GM18502 (cell line): ENCODE measurements at regions not wholly inside any gene's neighbourhood (a gene's known extent, or its start where the extent isn't known, plus 50 kb on each side); places are given as distances from the start of the nearest gene placed in this dataset.

Experiments
- ATAC-seq: cut with Tn5 transposase; IDR thresholded peaks from one replicate; pipeline ENCODE4 v1.9.1; 2021; ENCODE audit warnings: mild to moderate bottlenecking; ENCODE audit not compliant: unreplicated experiment, poor library complexity

DNA sequence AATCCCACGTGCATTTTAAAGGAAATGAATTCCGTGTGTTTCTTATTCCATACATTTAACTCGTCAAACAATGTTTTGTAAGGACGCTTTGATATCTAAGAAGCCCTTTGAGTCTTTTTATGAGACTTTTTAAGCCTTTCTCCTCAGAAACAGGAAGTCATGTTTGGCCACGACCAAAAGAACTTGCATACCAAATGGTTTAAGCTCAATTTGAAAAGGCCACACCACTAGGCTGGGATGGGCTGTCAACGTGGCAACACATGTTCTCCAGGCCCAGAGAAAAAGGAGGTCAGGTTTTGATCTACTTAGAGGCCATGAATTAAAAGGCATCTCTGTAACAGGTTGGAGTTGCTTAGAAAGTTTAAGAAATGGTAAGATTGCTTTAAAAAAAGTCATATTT, 441.8 kb downstream of the CMPK2 start:
- ATAC-seq: no peak

DNA sequence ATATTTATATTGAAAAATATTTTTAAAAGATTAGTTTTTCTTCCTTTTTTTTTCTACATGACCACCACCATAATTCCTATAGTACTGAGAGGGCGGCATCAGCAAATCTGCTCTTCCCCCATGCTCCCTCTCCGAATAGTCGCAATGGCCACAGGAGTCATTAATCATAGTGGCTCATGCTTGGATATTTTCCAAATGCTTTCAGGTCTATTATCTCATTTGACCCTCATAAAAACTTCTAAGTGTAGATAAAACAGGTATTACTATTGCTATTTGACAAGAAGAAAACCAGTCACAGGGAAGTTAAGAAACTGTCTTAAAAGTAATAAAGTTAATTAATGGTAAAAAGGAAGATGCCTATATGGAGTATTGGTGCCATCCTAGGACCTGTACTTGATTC, 440.7 kb downstream of the CMPK2 start:
- no peak for ATAC-seq

DNA sequence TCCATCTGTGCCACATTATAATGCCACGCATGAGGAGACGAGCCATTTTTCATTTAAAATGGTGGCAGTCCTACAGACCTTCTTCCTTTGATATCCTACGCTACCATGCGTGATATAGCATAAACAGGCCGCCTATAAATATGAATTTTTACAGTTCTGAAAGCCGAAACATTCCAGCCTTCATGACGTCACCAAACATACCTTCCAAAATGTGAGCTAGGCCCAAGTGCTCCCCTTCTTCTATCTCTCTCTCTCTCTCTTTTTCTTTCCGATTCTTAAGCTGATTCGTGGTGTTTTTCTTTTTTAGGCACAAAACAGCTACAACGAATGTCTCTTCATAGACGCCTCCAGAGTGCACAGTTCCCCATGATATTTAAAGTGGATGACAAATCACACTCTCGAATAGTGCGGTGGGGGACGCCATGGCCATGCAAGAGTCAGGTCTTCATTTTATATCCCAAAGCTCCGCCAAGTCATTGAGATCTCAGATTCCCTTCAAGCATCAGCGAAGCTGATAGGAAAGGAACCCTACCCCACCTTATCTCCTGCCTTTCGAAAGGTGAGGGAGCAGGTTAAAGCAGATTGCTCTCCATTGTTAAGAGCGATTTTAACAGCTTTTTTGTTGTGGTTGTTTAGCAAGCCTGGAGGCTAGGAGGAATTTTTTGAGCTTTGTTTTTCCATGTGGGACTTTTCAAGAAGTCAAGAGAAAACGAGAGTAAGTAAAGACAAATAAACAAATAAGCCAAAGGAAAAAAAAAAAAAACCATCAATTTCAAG, 436.3 kb downstream of the CMPK2 start:
- no peak for ATAC-seq

DNA sequence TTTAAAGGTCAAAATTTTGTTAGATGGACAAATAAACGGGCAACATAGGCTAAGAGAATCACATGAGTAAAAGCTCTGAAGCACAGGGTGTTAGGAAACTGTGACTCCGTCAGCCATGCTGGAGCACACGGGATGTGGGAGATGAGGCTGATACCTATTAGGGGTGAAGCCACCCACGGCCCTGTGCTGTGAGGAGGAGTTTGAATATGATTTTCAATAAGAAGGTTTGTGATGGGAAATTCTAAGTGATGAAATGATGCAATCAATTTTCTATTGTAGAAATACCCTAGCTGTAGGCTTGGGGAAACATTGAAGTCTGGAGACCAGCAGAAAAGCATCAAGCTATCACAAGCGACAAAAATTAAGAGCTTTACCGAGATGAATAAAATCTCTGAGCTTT, 431.3 kb downstream of the CMPK2 start:
- ATAC-seq: no peak

DNA sequence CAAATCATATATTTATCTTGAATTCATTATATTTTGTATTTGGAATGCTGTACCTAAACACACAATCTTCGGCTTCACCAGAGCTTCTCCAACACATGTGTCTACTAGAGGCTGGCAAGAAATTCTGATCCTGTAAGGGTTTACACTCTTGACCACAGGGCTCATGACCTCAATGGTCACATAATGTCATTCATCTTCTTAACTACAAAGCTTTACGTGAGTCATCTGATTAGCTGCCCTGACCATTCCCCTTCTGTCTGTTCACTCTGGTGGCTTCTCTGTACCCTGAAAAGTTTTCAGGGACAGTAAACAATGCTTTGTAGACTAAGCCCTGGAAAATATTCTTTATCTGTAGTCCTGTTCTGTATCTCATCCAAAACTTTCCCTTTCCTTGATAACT, 423.9 kb downstream of the CMPK2 start:
- ATAC-seq: no peak

DNA sequence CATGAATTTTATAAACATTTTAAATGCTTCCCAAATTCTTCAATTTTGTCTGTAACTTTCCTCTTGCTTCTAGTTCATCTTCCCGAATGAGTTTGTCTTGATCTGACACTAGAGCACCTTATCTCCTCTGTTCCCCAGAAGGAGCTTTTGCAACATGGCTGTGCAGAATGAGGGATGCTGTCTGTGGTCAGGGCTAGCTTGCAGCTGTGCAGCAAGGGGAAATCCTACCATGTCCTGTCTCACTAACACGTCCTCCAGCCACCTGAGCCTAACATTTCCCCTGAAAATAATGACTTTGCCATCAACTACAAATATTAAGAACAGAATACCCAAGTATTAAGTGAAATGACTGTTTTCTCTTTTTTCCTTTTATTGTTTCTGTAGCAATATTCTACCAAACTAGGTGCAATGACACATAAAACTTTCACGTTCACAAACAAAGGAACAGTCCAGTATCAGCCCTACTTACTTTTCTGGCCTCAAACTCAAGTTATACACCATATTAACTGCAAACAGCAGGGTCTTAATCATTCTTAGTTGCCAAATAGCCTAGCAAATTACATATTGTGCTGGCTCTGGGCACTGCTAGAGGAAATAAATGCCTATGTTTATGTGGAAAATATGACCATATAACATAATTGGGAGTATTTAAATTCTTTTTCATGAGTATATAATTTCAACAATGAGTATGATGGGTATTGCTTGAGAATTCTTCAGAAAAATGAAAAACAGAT, 423.3 kb downstream of the CMPK2 start:
- ATAC-seq: peak; percentile 57

DNA sequence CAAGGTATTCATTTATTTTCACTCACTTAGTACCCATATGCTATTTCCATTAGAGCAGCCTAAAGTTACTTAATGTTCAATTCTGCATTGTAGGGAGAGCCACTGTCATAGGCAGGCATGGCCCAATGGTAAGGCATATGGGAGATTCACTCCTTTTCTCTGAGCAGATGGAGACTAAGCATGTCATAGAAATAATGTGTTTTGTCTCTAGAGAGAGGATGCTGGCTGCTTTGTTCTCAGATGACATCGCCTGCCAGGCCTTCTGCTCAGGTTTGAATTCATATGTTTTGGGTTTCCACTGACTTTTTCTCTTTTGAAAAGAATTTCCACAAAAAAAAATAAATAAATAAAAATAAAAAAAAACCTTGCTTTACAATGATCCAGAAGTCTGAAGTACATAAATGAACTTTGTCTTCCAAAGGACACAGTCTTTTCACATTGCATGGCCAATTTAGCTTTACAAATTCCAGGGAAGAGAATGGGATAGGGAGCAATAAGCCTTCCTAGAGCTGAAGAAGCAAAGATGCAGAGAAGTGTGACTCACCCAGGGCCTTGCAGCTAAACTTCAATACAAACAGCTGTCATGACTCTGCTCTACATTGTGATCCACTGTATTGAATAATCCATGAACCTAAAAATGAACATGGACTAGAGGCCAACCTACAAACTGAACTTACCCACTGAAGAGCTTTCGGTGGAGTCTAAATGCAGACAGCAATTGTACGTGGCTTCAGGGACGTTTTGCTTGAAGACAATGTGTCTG, 422.5 kb downstream of the CMPK2 start:
- ATAC-seq: no peak

DNA sequence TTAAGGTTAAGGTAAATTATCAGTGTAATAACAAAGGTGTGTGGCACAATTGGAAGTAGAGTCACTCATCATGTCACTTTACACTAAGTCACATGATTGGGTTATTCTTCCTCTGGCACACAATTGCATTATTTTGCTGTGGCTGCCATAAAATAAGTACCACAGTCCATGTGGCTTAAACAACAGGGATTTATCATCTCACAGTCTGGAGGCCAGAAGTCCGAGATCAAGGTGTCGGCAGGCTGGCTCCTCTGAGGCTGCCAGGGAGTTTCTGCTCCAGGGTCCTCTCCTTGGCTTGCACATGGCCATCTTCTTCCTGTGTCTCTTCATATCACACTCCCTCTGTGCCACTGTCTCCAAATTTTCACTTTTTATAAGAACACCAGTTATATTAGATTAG, 421.2 kb downstream of the CMPK2 start:
- ATAC-seq: no peak

DNA sequence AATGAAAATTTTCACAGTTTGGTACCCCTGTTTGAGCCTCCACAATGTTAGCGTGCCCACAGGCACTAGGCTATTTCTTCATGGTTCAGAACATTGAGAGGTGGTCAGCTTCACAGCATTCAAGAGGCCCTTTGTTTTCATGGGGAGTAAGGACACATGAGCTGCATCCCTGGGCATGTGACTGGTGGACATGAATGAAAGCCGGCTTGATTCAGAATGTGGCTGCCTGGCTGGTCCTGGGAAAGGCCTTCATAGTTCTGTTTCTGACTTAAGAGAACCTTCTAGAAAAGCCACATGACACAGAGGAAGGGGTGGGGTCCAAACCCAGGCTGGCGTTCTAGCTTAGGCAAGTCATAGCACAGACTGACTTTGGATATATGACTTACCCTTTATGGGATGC, 420.6 kb downstream of the CMPK2 start:
- ATAC-seq: no peak

DNA sequence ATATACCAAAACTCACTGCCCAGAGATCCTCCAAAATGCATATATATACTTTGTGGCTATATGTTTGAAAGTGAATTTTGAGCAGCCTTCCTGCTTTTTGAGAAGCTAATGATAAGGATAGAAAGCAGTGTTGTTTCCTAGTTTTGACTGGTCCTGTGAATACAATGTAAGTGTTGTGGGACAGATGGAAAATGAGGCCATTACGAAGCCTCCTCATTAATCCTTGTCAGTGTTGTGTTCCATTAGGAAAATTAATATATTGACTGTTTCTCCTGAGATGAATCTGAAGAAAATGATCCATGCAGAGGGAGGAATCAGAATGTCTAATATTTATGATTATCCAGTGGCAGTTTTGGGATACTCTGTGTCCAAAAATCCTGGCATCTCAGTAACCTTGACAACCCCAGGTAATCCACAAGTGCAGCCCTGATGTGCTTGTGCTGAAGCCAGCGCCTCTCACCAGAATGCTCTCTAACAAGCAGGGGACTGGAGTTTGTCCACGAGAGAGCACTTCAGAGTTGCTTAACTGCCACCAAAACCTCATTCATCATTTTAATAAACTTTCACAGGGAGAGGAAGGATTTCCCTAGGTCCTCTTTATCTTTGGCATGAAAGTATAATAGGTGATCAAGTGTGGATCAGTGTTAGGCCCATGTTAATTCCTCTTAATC, 418.6 kb downstream of the CMPK2 start:
- ATAC-seq: no peak

DNA sequence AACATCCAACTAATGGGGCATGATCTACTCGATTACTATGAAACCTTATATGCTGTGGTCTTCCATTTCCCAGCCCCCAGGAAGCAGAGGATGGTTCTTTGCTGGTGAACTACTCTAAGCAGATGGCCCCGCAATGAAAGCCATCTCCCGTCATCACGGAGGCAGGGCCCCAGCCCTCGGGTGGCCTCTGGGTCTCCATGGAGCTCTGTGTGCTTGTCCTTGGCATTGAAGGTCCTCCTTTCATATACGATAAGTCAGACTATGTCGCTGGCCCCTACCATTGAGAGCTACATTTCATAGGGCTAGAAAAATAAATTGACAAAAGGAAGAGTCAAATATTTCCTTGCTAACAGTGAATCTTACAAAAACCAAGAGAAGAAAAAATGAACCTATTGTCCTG, 416.8 kb downstream of the CMPK2 start:
- no peak for ATAC-seq

DNA sequence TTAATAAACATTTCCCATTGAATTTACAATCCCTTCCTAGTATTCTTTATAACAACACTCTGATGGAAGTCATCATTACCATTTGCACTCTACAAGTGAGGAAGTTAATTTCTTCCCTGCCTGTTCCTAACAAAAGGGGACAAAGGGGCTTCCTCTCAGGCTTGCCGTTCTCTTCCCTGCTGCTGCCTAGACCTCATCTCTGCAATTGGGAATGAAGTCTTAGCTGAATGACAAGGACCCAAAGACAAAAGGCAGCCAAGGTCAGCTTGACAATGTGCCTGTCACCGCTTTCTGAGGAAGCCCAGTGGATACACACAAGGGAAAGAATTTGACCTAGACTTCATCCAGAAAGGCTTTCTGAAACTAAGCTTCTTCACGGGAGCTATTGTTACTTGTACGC, 416.4 kb downstream of the CMPK2 start:
- ATAC-seq: no peak

DNA sequence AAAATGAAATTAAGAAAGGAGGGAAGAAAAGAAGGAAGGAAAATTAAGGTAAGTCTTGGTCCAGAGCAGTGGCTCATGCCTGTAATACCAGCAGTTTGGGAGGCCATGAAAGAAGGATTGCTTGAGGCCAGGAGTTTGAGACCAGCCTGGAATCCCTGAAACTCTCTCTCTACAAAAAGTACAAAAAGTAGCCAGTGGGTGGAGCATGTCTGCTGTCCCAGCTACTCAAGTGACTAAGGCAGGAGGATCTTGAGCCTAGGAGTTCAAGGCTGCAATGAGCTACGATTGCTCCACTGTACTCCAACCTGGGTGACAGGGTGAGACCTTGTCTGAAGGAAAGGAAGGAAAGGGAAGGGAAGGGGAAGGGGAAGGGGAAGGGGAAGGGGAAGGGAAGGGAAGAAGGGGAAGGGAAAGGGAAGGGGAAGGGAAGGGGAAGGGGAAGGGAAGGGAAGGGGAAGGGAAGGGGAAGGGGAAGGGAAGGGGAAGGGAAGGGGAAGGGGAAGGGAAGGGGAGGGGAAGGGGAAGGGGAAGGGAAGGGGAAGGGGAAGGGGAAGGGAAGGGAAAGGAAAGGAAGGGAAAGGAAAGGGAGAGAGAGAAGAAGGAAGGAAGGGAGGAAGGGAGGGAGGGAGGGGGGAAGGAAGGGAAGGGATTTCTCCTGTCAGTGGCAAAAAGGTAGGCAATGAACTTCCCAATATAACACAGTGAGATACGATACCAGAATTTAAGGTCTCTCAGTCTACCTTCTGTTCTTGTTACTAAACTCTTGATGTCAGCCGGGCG, 412.8 kb downstream of the CMPK2 start:
- peak; percentile 56 for ATAC-seq

DNA sequence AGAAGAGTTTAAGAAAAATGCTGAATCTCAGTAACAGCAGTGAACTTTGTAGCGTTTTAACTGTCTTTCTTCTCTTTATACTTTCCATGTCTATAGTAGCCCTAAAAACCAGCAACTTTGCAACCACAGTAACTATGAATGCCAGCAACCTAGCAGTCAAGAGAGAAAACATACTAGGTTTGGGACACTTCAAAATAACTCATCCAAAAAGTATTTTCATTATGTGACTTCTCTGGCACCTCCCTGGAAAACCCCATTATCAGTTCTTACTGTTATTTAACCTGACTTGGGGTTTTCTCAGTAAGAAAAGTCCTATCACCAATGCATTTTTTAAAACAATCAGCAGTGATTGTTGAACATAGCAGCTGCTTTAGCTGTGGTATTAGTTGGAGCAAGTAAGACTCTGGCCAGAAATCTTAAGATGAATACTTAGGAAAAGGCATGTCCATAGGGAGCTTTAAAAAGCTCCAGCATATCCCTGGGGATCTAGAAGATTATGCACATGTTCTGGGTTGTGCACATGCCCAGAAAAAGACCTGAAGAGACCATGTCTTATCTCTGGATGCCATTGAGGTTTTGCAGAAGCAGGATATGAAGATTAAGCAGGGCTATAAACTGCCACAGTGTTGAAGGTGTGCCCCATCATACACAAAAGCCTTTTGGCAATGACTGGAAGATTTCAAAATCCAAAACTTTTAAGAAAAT, 411.3 kb downstream of the CMPK2 start:
- peak; percentile 46 for ATAC-seq

DNA sequence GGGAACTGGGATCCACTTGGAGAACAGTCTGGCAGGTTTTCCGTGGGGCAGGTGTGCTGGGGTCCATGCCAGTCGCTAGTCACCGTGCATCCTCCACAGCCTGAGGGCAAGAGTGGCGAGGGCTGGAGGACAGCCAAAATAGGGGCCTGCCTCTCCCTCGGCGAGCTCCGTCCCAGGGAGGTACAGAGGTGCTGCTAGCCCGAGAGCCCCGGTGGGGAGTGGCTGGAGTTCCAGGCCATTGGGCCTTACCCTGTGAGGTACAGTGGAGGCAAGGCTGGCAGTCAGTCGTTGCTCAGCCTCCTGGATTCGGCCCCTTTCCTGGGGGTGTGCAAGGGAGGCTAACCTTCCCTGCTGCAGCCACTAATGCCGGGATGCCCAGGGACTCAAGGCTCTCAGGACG, 406.6 kb downstream of the CMPK2 start:
- no peak for ATAC-seq

DNA sequence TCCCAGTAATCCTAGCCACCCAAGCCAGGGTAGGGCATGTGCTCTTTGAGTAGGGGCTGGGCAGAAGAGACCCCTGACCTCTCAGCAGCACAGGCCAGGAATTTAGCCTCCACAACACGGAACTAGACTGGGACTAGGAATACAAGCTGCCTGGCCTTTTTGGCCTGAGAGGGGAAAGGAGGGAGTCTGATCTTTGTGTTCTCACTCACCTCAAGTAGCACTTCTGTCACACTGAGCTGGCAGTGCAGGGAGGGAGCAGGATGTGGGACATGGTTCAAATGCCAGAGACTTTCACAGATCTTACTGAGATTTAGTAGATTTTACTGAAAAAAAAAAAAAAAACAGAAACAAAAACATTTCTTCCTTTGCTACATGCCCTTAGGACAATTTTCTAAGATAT, 395.2 kb downstream of the CMPK2 start:
- no peak for ATAC-seq

DNA sequence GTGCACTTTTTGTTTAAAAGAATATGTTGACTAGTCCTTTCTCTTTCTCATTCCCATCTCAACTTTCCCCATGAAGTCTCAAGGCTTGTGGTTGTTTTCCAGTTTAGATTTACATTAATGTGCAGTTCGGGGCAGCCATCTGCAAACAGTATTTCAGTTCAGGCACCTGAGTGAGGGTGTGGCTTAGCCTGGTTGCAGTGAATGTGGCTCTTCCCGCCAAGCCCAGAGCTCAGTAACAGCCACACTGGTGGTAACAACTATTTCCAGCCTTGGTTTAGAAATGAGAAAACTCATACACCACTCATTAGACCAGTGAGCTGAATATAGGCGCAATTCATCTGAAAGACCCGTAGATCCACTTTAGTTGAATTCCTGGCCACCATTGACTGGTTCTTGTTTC, 394.3 kb downstream of the CMPK2 start:
- no peak for ATAC-seq

DNA sequence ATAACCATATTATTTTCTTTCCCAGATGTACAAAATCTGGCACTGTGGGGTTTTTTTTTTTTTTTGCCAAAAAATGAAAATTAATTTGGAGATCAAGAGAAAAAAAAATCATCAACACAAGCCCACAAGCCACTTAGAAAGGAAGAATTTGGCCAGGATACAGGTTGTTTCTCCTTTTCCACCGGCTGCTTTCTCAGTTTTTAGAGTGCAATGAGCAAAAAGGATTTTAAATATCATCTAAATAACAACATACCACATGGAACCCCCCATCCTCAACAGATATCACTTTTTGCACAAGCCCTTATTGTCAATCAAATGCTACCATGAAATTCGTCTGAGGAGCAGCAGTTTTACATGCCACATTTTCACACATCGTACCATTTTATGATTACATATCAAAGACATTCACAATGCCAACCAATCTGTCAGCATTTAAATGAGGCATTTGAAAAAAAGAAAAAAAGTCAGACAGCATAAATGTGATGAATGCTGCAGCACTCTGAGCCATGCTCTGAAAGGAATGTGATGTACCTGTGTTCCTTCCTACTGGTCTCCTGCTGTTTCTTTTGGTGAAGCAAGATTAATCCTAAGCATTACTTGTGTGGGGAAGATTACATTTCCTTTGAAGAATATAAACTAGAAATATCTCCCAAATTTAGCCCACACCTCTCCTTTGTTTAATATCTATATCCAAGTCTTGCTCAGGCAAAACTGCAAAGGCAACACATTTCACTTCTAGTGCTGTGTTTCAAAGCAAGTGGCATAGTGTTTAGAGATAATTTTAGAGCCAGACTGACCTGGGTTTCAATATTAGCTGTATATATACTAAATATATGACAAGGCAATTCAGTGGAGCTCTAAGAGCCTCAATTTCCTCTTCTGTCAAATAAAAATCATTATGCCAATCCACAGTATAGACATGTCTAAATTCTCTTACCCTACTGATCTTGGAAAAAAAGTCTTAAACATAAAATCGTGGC, 391.3 kb downstream of the CMPK2 start:
- ATAC-seq: peak; percentile 61
